H9 (cell line): ENCODE measurements at regions not wholly inside any gene's neighbourhood (a gene's known extent, or its start where the extent isn't known, plus 50 kb on each side); places are given as distances from the start of the nearest gene placed in this dataset.

Source experiments
- DNase-seq: peaks from one replicate; pipeline ENCODE4 v3.0.0-alpha.2; 2017
- H2AFZ ChIP-seq: one replicate; pipeline ENCODE4 v1.6.1; 2013; ENCODE audit warnings: mild to moderate bottlenecking, low read length, control low read depth, moderate library complexity
- H2AK5ac ChIP-seq: 2 replicates; pipeline ENCODE4 v1.6.1; 2013; ENCODE audit warnings: low read length, control low read depth, mixed read lengths; ENCODE audit not compliant: insufficient read length
- H2BK120ac ChIP-seq: one replicate; pipeline ENCODE4 v1.6.1; 2013; ENCODE audit warnings: low read depth, mild to moderate bottlenecking, low read length, control low read depth, inconsistent platforms; ENCODE audit not compliant: poor library complexity, severe bottlenecking
- H2BK12ac ChIP-seq: 2 replicates; pipeline ENCODE4 v1.6.1; 2013; ENCODE audit warnings: low read length, control low read depth, mixed read lengths, low read depth; ENCODE audit not compliant: insufficient read length
- H2BK15ac ChIP-seq: 2 replicates; pipeline ENCODE4 v1.6.1; 2013; ENCODE audit warnings: low read depth, low read length, control low read depth
- H2BK20ac ChIP-seq: one replicate; pipeline ENCODE4 v1.6.1; 2013; ENCODE audit warnings: low read depth, mild to moderate bottlenecking, low read length, control low read depth, inconsistent platforms; ENCODE audit not compliant: poor library complexity, severe bottlenecking
- H2BK5ac ChIP-seq: 2 replicates; pipeline ENCODE4 v1.6.1; 2013; ENCODE audit warnings: low read length, control low read depth, mixed read lengths; ENCODE audit not compliant: insufficient read length
- H3K14ac ChIP-seq: 2 replicates; pipeline ENCODE4 v1.6.1; 2013; ENCODE audit warnings: low read length, control low read depth; ENCODE audit not compliant: insufficient read depth
- H3K18ac ChIP-seq: 2 replicates; pipeline ENCODE4 v1.6.1; 2013; ENCODE audit warnings: low read depth, mild to moderate bottlenecking, mixed read lengths, low read length, control low read depth; ENCODE audit not compliant: insufficient read length
- H3K23ac ChIP-seq: 2 replicates; pipeline ENCODE4 v1.6.1; 2013; ENCODE audit warnings: low read length, control low read depth, mixed read lengths, low read depth; ENCODE audit not compliant: insufficient read length
- H3K23me2 ChIP-seq: 2 replicates; pipeline ENCODE4 v1.6.1; 2013; ENCODE audit warnings: low read depth, mild to moderate bottlenecking, mixed read lengths, low read length, control low read depth; ENCODE audit not compliant: insufficient read length, poor library complexity, severe bottlenecking
- H3K27ac ChIP-seq: 2 replicates; pipeline ENCODE4 v1.5.1; 2013; ENCODE audit warnings: low read length, control low read depth, mixed read lengths, low read depth; ENCODE audit not compliant: insufficient read length
- H3K27me3 ChIP-seq: 2 replicates; pipeline ENCODE4 v1.6.1; 2013; ENCODE audit warnings: low read length, control low read depth, inconsistent platforms; ENCODE audit not compliant: insufficient read depth
- H3K4ac ChIP-seq: 2 replicates; pipeline ENCODE4 v1.6.1; 2013; ENCODE audit warnings: low read depth, mild to moderate bottlenecking, control low read depth, inconsistent platforms, low read length, moderate library complexity
- H3K4me1 ChIP-seq: 2 replicates; pipeline ENCODE4 v1.6.1; 2013; ENCODE audit warnings: low read length, control low read depth, inconsistent platforms; ENCODE audit not compliant: insufficient read depth
- H3K4me2 ChIP-seq: 2 replicates; pipeline ENCODE4 v1.6.1; 2013; ENCODE audit warnings: low read length, control low read depth, mixed read lengths; ENCODE audit not compliant: insufficient read length, insufficient read depth
- H3K56ac ChIP-seq: 2 replicates; pipeline ENCODE4 v1.6.1; 2013; ENCODE audit warnings: low read depth, mild to moderate bottlenecking, mixed read lengths, low read length, control low read depth; ENCODE audit not compliant: insufficient read length
- H3K79me1 ChIP-seq: 2 replicates; pipeline ENCODE4 v1.6.1; 2013; ENCODE audit warnings: low read depth, mild to moderate bottlenecking, moderate library complexity, low read length, control low read depth, inconsistent platforms; ENCODE audit not compliant: insufficient read depth, poor library complexity, severe bottlenecking
- H3K79me2 ChIP-seq: 2 replicates; pipeline ENCODE4 v1.6.1; 2013; ENCODE audit warnings: low read length, control low read depth, inconsistent platforms; ENCODE audit not compliant: insufficient read depth
- H3K9ac ChIP-seq: 2 replicates; pipeline ENCODE4 v1.6.1; 2013; ENCODE audit warnings: low read length, control low read depth, mixed read lengths; ENCODE audit not compliant: insufficient read length; ENCODE audit errors: extremely low read depth
- H3K9me3 ChIP-seq: one replicate; pipeline ENCODE4 v1.6.1; 2013; ENCODE audit warnings: low read depth, low read length, inconsistent platforms; ENCODE audit not compliant: control insufficient read depth
- H3T11ph ChIP-seq: one replicate; pipeline ENCODE4 v1.6.1; 2013; ENCODE audit warnings: mild to moderate bottlenecking, low read length, control low read depth, inconsistent platforms
- H4K20me1 ChIP-seq: one replicate; pipeline ENCODE4 v1.6.1; 2013; ENCODE audit not compliant: control insufficient read depth, insufficient read length, insufficient read depth
- H4K5ac ChIP-seq: 2 replicates; pipeline ENCODE4 v1.6.1; 2013; ENCODE audit warnings: low read depth, mild to moderate bottlenecking, mixed read lengths, low read length, control low read depth; ENCODE audit not compliant: insufficient read length
- H4K8ac ChIP-seq: replicated peaks from 2 replicates; pipeline ENCODE4 v1.6.1; 2013; ENCODE audit warnings: low read length, control low read depth, mixed read lengths, low read depth; ENCODE audit not compliant: insufficient read length
- H4K91ac ChIP-seq: 2 replicates; pipeline ENCODE4 v1.6.1; 2013; ENCODE audit warnings: low read depth, mild to moderate bottlenecking, moderate library complexity, mixed read lengths, low read length, control low read depth; ENCODE audit not compliant: insufficient read length
- H3K27ac Mint-ChIP-seq, 3 experiments: 2 replicates in 2 of 3; 3 replicates in 1 of 3; pipeline ENCODE4 v1.8.0; 2020 to 2021; ENCODE audit warnings: mixed read lengths in 3 of 3, mild to moderate bottlenecking in 1 of 3, moderate library complexity in 1 of 3
- H3K27me3 Mint-ChIP-seq: 2 replicates; pipeline ENCODE4 v1.8.0; 2021; ENCODE audit warnings: low read depth, mild to moderate bottlenecking, moderate library complexity, mixed read lengths
- H3K36me3 Mint-ChIP-seq, 3 experiments: 2 replicates in 2 of 3; 3 replicates in 1 of 3; pipeline ENCODE4 v1.8.0; 2020 to 2021; ENCODE audit warnings: low read depth in 3 of 3, mixed read lengths in 3 of 3; ENCODE audit not compliant: insufficient read depth in 1 of 3
- H3K4me1 Mint-ChIP-seq, 2 experiments: 2 replicates each; pipeline ENCODE4 v1.8.0; 2020; ENCODE audit warnings: mixed read lengths in 2 of 2
- H3K4me3 Mint-ChIP-seq, 2 experiments: 2 replicates in 1 of 2; 3 replicates in 1 of 2; pipeline ENCODE4 v1.8.0; 2020 to 2021; ENCODE audit warnings: mild to moderate bottlenecking in 2 of 2, mixed read lengths in 2 of 2, moderate library complexity in 1 of 2
- H3K9me3 Mint-ChIP-seq, 2 experiments: 2 replicates in 1 of 2; 3 replicates in 1 of 2; pipeline ENCODE4 v1.8.0; 2020; ENCODE audit warnings: mild to moderate bottlenecking in 2 of 2, mixed read lengths in 2 of 2, moderate library complexity in 1 of 2
- CTCF ChIP-seq: fragments of 200-600 bp; sonication (generic); conservative IDR thresholded peaks from 3 replicates; pipeline ENCODE4 v1.8.0; 2021; ENCODE audit warnings: antibody characterized with exemption, mild to moderate bottlenecking
- WGBS: extraction: QIAGEN DNeasy Blood & Tissue Kit; methylation state at CpG from one replicate; pipeline ENCODE4 v1.1.7; 2013; ENCODE audit warnings: missing lambda C conversion rate, low lambda C conversion rate, mixed read lengths; ENCODE audit not compliant: insufficient read length; ENCODE audit errors: extremely low coverage; 5-methylcytosine and 5-hydroxymethylcytosine counted together

GRCh38 chr17:72222661-72223380, 102.0 kb downstream of the SOX9 start:
- H2AK5ac ChIP-seq, result no peak overlapping the region
- H3K4ac ChIP-seq, result no peak overlapping the region
- H3K23me2 ChIP-seq, result peaks cover 8% of the 10 kb centered on the region
- no peak overlapping the region for H3K56ac ChIP-seq
- no peaks in the 10 kb centered on the region for H3K9me3 ChIP-seq
- no peak overlapping the region for H3K9ac ChIP-seq
- no peak overlapping the region for H2BK15ac ChIP-seq
- no peaks in the 10 kb centered on the region for H4K20me1 ChIP-seq
- no peaks in the 10 kb centered on the region for H3K79me2 ChIP-seq
- no peak overlapping the region for H2BK5ac ChIP-seq
- no CpG with 5 or more reads among the region's 2 CpGs for WGBS
- Mint-ChIP-seq H3K27me3 (peaks cover 77% of the 10 kb centered on the region), H3K36me3 (no peaks in the 10 kb centered on the region), H3K9me3 (peaks cover 0 to 5% of the 10 kb centered on the region in 2 experiments; a peak in 2 of 5 replicates), H3K4me3 (no peak overlapping the region), H3K4me1 (peaks cover 45 to 50% of the 10 kb centered on the region in 2 experiments), H3K27ac (no peak overlapping the region)
- H4K5ac ChIP-seq, result no peak overlapping the region
- no peak overlapping the region for H4K91ac ChIP-seq
- no peak overlapping the region for H2BK12ac ChIP-seq
- no peak overlapping the region for H2BK20ac ChIP-seq
- H3K79me1 ChIP-seq, result no peaks in the 10 kb centered on the region
- DNase-seq, result no peak
- no peak overlapping the region for H4K8ac ChIP-seq
- no peak overlapping the region for H3K14ac ChIP-seq
- H2BK120ac ChIP-seq, result no peak overlapping the region
- no peak overlapping the region for H3T11ph ChIP-seq
- H3K23ac ChIP-seq, result no peak overlapping the region
- no peak overlapping the region for H2AFZ ChIP-seq
- H3K27me3 ChIP-seq, result peaks cover 30% of the 10 kb centered on the region; the same call in 1 of the 2 replicates
- H3K4me2 ChIP-seq, result peak overlapping the region; percentile 17
- peaks cover 10% of the 10 kb centered on the region for H3K4me1 ChIP-seq
- no peak overlapping the region for H3K27ac ChIP-seq
- H3K18ac ChIP-seq, result no peak overlapping the region
- TF ChIP-seq CTCF, result no peak
